Thyroid gland (tissue), 4 donors: ENCODE measurements at regions not wholly inside any gene's neighbourhood (a gene's known extent, or its start where the extent isn't known, plus 50 kb on each side); places are given as distances from the start of the nearest gene placed in this dataset.

ENCODE experiments used
- CTCF ChIP-seq, 6 experiments: fragments of 200-600 bp in 3 of 6; fragments of 450-650 bp in 3 of 6; sonication (generic) in 3 of 6; IDR thresholded peaks; one replicate each; pipeline ENCODE4 v1.5.1; 2016 to 2019; ENCODE audit warnings: antibody characterized with exemption in 6 of 6, mild to moderate bottlenecking in 2 of 6, inconsistent platforms in 1 of 6, moderate library complexity in 1 of 6
- POLR2A ChIP-seq, 2 donors: fragments of 450-650 bp; IDR thresholded peaks; one replicate each; pipeline ENCODE4 v1.6.1; 2017; ENCODE audit warnings: antibody characterized with exemption in 2 of 2, mild to moderate bottlenecking in 2 of 2, moderate library complexity in 1 of 2

DNA sequence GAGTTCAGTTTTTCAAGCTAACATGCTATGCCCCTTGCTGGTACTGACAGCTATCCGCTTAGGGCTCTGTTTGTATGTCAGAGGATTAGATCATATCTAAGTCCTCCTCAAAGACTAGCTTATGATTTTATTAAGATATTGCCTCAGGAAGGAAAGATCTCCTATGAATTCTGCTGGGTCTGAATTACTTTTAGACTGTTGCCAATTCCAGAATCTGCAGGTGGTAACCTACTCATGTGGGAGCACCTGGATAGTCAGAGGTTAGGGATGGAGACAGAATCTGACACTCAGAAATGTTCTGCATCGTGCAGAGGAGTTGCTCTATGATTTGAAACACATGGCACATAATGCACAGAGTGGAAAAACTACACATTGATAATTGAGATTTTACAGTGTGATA lies 843.4 kb downstream of the SLC6A15 start:
- TF ChIP-seq CTCF (IDR thresholded peaks at IDR 0.05) (no peak), POLR2A (IDR thresholded peaks at IDR 0.05) (no peak)
